Neural cell (in vitro differentiated cells): ENCODE measurements at regions not wholly inside any gene's neighbourhood (a gene's known extent, or its start where the extent isn't known, plus 50 kb on each side); places are given as distances from the start of the nearest gene placed in this dataset.

Source experiments
- EZH2 ChIP-seq: fragments of 200-600, 300-800 bp; shearing (Covaris generic), sonication (generic); IDR thresholded peaks from 2 replicates; pipeline ENCODE4 v1.6.1; 2014; ENCODE audit warnings: antibody characterized with exemption, low read length, borderline replicate concordance, mild to moderate bottlenecking; ENCODE audit not compliant: insufficient read depth, poor library complexity, severe bottlenecking
- SMC3 ChIP-seq: fragments of 450-650 bp; conservative IDR thresholded peaks from 2 replicates; pipeline ENCODE4 v1.6.1; 2014; ENCODE audit warnings: antibody characterized with exemption, mild to moderate bottlenecking, moderate library complexity; ENCODE audit not compliant: poor library complexity

DNA sequence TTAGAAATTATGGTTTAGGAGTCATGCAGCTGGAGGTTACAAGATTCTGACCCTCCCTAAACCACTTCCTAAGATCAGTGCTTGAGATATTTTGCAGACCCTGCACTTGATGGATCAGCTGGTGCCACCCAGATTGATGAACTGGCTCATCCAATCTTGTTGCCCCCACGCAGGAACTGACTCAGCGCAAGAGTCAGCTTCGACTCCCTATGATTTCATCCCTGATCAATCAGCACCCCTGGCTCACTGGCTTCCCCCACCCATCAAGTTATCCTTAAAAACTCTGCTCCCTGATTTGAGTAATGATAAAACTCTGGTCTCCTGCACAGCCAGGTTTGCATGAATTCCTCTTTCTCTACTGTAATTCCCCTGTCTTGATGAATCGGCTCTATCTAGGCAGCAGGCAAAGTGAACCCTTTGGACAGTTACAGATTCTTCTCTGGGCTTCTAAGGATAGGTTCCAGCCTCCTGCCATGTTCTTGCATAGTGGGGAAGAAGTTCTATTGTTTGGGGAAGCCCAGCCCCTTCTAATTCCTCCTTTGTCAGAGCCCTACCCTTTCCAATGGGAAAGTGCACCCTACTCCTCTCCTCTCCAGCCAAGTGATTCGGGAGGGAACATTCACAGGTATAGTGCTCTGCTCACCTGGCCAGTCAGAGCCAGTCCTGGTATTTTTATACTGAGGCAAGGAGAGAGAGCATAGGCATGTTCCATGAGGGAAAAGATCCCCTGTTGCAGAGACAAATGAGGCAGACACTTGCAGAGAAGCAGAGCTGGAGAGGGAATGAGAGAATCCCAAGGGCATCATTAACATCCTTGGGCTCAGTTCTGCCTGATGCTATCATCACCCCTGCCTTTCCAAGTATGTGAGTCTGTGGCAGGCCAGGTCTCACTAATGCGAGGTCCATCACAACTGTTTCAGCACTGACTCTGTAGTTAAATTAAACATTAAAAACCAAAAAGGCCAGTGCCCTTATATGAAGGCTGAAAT, 224.4 kb upstream of the GALNT17 start:
- TF ChIP-seq EZH2 (no peak), SMC3 (no peak)
